ENCODE measurements at regions not wholly inside any gene's neighbourhood (a gene's known extent, or its start where the extent isn't known, plus 50 kb on each side); places are given as distances from the start of the nearest gene placed in this dataset.

DNA sequence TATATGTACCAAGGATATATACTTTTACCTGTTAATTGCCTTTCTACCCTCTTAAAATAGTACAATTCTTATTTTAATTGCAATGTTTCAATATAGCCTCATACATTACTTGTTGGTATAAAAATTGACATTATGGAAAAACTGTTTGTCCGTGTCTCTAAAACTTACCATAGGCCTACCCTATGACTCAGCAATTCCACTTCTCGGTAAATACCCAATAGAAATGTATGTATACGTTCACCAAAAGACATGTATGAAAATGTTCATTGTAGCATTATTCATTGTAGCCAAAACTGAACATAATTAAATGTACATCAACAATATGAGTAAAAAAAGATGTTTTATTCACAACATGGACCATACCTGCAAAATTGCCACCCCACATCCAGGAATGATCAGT lies 679.2 kb upstream of the UBE2E2 start:
- TF ChIP-seq, protein P1, sequence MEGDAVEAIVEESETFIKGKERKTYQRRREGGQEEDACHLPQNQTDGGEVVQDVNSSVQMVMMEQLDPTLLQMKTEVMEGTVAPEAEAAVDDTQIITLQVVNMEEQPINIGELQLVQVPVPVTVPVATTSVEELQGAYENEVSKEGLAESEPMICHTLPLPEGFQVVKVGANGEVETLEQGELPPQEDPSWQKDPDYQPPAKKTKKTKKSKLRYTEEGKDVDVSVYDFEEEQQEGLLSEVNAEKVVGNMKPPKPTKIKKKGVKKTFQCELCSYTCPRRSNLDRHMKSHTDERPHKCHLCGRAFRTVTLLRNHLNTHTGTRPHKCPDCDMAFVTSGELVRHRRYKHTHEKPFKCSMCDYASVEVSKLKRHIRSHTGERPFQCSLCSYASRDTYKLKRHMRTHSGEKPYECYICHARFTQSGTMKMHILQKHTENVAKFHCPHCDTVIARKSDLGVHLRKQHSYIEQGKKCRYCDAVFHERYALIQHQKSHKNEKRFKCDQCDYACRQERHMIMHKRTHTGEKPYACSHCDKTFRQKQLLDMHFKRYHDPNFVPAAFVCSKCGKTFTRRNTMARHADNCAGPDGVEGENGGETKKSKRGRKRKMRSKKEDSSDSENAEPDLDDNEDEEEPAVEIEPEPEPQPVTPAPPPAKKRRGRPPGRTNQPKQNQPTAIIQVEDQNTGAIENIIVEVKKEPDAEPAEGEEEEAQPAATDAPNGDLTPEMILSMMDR (IDR thresholded peaks at IDR 0.05): no peak
- no peak for TF ChIP-seq POLR2AphosphoS5 (IDR thresholded peaks at IDR 0.05)

All from gastroesophageal sphincter (tissue), 3 donors.